ENCODE measurements at regions not wholly inside any gene's neighbourhood (a gene's known extent, or its start where the extent isn't known, plus 50 kb on each side); places are given as distances from the start of the nearest gene placed in this dataset.

DNA sequence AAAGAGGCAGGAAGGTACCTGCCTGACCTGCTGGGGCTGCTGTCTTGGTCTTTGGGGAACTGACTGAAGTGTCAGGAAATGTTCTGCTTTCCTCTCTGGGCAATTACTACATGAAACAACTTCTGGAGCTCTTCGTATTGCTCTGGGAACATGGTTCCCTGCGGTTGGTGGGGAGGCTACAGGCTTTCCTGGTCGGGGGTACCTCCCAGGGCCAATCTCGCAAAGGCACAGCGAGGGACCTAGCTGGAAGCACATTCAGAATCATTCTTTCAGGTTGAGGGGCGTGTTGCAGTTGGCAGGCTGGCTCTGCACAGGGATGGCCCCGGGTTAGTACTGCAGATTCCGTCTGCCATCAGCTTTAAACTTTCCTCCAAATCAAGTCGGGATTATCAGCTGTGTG, 88.9 kb upstream of the RANBP3L start:
- no peak for TF ChIP-seq POLR2A (IDR thresholded peaks at IDR 0.05; ENCODE audit: low read length)
- TF ChIP-seq GATA1 (IDR thresholded peaks at IDR 0.05; ENCODE audit: low read depth, low read length): no peak
